ENCODE measurements at regions not wholly inside any gene's neighbourhood (a gene's known extent, or its start where the extent isn't known, plus 50 kb on each side); places are given as distances from the start of the nearest gene placed in this dataset.

- no peak for TF ChIP-seq CTCF (IDR thresholded peaks at IDR 0.05)
- no peak for TF ChIP-seq ZFX (IDR thresholded peaks at IDR 0.05; ENCODE audit: borderline replicate concordance)
These were observed 97.9 kb downstream of the YIPF5 start for GRCh38 chr5:144072518-144072927.

Measured in 22Rv1 (cell line).